SU-DHL-6 (cell line): ENCODE measurements at regions not wholly inside any gene's neighbourhood (a gene's known extent, or its start where the extent isn't known, plus 50 kb on each side); places are given as distances from the start of the nearest gene placed in this dataset.

ENCODE experiments used
- H2AFZ ChIP-seq: fragments of 200-600 bp; sonication (generic); 2 replicates; pipeline ENCODE4 v1.6.1; 2014; ENCODE audit warnings: low read depth, mild to moderate bottlenecking, moderate library complexity, mixed read lengths, antibody characterized with exemption, low read length; ENCODE audit not compliant: severe bottlenecking
- H3F3A ChIP-seq: fragments of 200-600 bp; shearing (Covaris generic); 2 replicates; pipeline ENCODE4 v1.6.0; 2016; ENCODE audit warnings: antibody characterized with exemption, mild to moderate bottlenecking; ENCODE audit not compliant: insufficient read depth
- H3K27ac ChIP-seq: fragments of 200-600 bp; sonication (generic); 2 replicates; pipeline ENCODE4 v1.5.1; 2016; ENCODE audit warnings: low read depth, mild to moderate bottlenecking, low read length, moderate library complexity, mixed read lengths
- H3K27me3 ChIP-seq: fragments of 200-600 bp; sonication (generic), shearing (Covaris generic); 2 replicates; pipeline ENCODE4 v1.6.0; 2014; ENCODE audit warnings: mild to moderate bottlenecking, low read length
- H3K36me3 ChIP-seq: fragments of 200-600 bp; sonication (generic); 2 replicates; pipeline ENCODE4 v1.6.1; 2014; ENCODE audit warnings: mild to moderate bottlenecking, low read length, mixed read lengths
- H3K4me2 ChIP-seq: fragments of 300-600, 200-600 bp; shearing (Covaris generic), sonication (generic); 2 replicates; pipeline ENCODE4 v1.6.0; 2014; ENCODE audit warnings: low read length, low read depth, mild to moderate bottlenecking; ENCODE audit not compliant: poor library complexity, severe bottlenecking
- H3K4me3 ChIP-seq: fragments of 200-600 bp; sonication (generic); 2 replicates; pipeline ENCODE4 v1.5.1; 2014; ENCODE audit warnings: antibody characterized with exemption, low read length, mild to moderate bottlenecking, mixed read lengths; ENCODE audit not compliant: insufficient read depth, poor library complexity, severe bottlenecking
- H3K79me2 ChIP-seq: fragments of 200-600 bp; sonication (generic); 2 replicates; pipeline ENCODE4 v1.6.1; 2014; ENCODE audit warnings: mild to moderate bottlenecking, low read length, moderate library complexity; ENCODE audit not compliant: insufficient read depth
- H3K9ac ChIP-seq: fragments of 200-600 bp; sonication (generic); 2 replicates; pipeline ENCODE4 v1.7.0; 2014; ENCODE audit warnings: mild to moderate bottlenecking, low read length
- H3K9me2 ChIP-seq: fragments of 200-600 bp; sonication (generic); replicated peaks from 2 replicates; pipeline ENCODE4 v1.6.1; 2014; ENCODE audit warnings: low read length; ENCODE audit not compliant: insufficient read depth
- H3K9me3 ChIP-seq: fragments of 200-600 bp; sonication (generic); 2 replicates; pipeline ENCODE4 v1.6.1; 2014; ENCODE audit warnings: low read length, mixed read lengths; ENCODE audit not compliant: insufficient read depth
- H4K20me1 ChIP-seq: fragments of 200-600 bp; sonication (generic); 2 replicates; pipeline ENCODE4 v1.6.1; 2014; ENCODE audit warnings: low read depth, mild to moderate bottlenecking, antibody characterized with exemption, low read length, moderate library complexity, mixed read lengths
- CTCF ChIP-seq: fragments of 200-600 bp; sonication (generic); IDR thresholded peaks from one replicate; pipeline ENCODE4 v1.5.1; 2017; ENCODE audit warnings: antibody characterized with exemption, mild to moderate bottlenecking, low read length, moderate library complexity; ENCODE audit not compliant: insufficient read depth, poor library complexity, severe bottlenecking
- EZH2phosphoT487 ChIP-seq: fragments of 200-600 bp; sonication (generic), shearing (Covaris generic); conservative IDR thresholded peaks from 2 replicates; pipeline ENCODE4 v1.6.1; 2018; ENCODE audit warnings: mild to moderate bottlenecking, antibody characterized with exemption, low read length, moderate library complexity, mixed read lengths

- H3F3A ChIP-seq: no peaks in the 10 kb centered on the region
- no peak for TF ChIP-seq EZH2phosphoT487
- TF ChIP-seq CTCF: no peak
- no peak overlapping the region for H3K9ac ChIP-seq
- H3K27me3 ChIP-seq: no peaks in the 10 kb centered on the region
- H2AFZ ChIP-seq: no peak overlapping the region
- no peak overlapping the region for H3K27ac ChIP-seq
- H3K36me3 ChIP-seq: no peaks in the 10 kb centered on the region
- H3K9me3 ChIP-seq: no peaks in the 10 kb centered on the region
- no peak overlapping the region for H3K4me3 ChIP-seq
- no peaks in the 10 kb centered on the region for H3K79me2 ChIP-seq
- H3K4me2 ChIP-seq: no peak overlapping the region
- H3K9me2 ChIP-seq: no peaks in the 10 kb centered on the region
- H4K20me1 ChIP-seq: no peaks in the 10 kb centered on the region
These were observed 105.2 kb upstream of the MGMT start for GRCh38 chr10:129361676-129362376.

- Histone ChIP-seq H3K4me2 (no peak overlapping the region), H4K20me1 (no peaks in the 10 kb centered on the region), H3F3A (no peaks in the 10 kb centered on the region), H3K9me2 (no peaks in the 10 kb centered on the region), H3K36me3 (no peaks in the 10 kb centered on the region), H3K9ac (no peak overlapping the region), H3K4me3 (no peak overlapping the region), H3K27ac (no peak overlapping the region), H3K79me2 (no peaks in the 10 kb centered on the region), H2AFZ (no peak overlapping the region), H3K9me3 (no peaks in the 10 kb centered on the region), H3K27me3 (no peaks in the 10 kb centered on the region)
- TF ChIP-seq CTCF: no peak
- no peak for TF ChIP-seq EZH2phosphoT487
These were observed 102.1 kb upstream of the MGMT start for GRCh38 chr10:129364949-129365348.

GRCh38 chr10:129365767-129366402 is 101.2 kb upstream of the MGMT start:
- H3K4me2 ChIP-seq: no peak overlapping the region
- no peak for TF ChIP-seq EZH2phosphoT487
- TF ChIP-seq CTCF: no peak
- H4K20me1 ChIP-seq: no peaks in the 10 kb centered on the region
- H3K27ac ChIP-seq: no peak overlapping the region
- H2AFZ ChIP-seq: no peak overlapping the region
- H3K9me2 ChIP-seq: no peaks in the 10 kb centered on the region
- H3K36me3 ChIP-seq: no peaks in the 10 kb centered on the region
- no peak overlapping the region for H3K4me3 ChIP-seq
- no peaks in the 10 kb centered on the region for H3K79me2 ChIP-seq
- no peaks in the 10 kb centered on the region for H3K9me3 ChIP-seq
- H3K9ac ChIP-seq: no peak overlapping the region
- no peaks in the 10 kb centered on the region for H3K27me3 ChIP-seq
- no peaks in the 10 kb centered on the region for H3F3A ChIP-seq
